Neural progenitor cell (in vitro differentiated cells): ENCODE measurements at regions not wholly inside any gene's neighbourhood (a gene's known extent, or its start where the extent isn't known, plus 50 kb on each side); places are given as distances from the start of the nearest gene placed in this dataset.

Experiments used
- EZH2 ChIP-seq: fragments of 200-600 bp; sonication (generic); IDR thresholded peaks from 2 replicates; pipeline ENCODE4 v1.6.1; 2017; ENCODE audit warnings: antibody characterized with exemption, mild to moderate bottlenecking, moderate library complexity
- TF ChIP-seq, protein P1 (sequence below): fragments of 200-600 bp; sonication (generic); IDR thresholded peaks from 2 replicates; pipeline ENCODE4 v1.5.1; 2017; ENCODE audit warnings: antibody characterized with exemption, mild to moderate bottlenecking

- TF ChIP-seq, protein P1, sequence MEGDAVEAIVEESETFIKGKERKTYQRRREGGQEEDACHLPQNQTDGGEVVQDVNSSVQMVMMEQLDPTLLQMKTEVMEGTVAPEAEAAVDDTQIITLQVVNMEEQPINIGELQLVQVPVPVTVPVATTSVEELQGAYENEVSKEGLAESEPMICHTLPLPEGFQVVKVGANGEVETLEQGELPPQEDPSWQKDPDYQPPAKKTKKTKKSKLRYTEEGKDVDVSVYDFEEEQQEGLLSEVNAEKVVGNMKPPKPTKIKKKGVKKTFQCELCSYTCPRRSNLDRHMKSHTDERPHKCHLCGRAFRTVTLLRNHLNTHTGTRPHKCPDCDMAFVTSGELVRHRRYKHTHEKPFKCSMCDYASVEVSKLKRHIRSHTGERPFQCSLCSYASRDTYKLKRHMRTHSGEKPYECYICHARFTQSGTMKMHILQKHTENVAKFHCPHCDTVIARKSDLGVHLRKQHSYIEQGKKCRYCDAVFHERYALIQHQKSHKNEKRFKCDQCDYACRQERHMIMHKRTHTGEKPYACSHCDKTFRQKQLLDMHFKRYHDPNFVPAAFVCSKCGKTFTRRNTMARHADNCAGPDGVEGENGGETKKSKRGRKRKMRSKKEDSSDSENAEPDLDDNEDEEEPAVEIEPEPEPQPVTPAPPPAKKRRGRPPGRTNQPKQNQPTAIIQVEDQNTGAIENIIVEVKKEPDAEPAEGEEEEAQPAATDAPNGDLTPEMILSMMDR: no peak
- TF ChIP-seq EZH2: no peak
These were observed 62.1 kb upstream of the CNIH3 start for GRCh38 chr1:224554056-224554455.
